Esophagus squamous epithelium (tissue), 4 donors: ENCODE measurements at regions not wholly inside any gene's neighbourhood (a gene's known extent, or its start where the extent isn't known, plus 50 kb on each side); places are given as distances from the start of the nearest gene placed in this dataset.

ENCODE experiments used
- POLR2A ChIP-seq, 4 donors: fragments of 450-650 bp; IDR thresholded peaks; one replicate each; pipeline ENCODE4 v1.6.1; 2017; ENCODE audit warnings: antibody characterized with exemption in 4 of 4, mild to moderate bottlenecking in 4 of 4, moderate library complexity in 3 of 4
- TF ChIP-seq, protein P1 (sequence below), 6 experiments: fragments of 450-650 bp in 4 of 6; fragments of 200-600 bp in 2 of 6; sonication (generic) in 2 of 6; IDR thresholded peaks; one replicate each; pipeline ENCODE4 v1.5.1; 2016 to 2019; ENCODE audit warnings: antibody characterized with exemption in 6 of 6, mild to moderate bottlenecking in 4 of 6, moderate library complexity in 4 of 6

DNA sequence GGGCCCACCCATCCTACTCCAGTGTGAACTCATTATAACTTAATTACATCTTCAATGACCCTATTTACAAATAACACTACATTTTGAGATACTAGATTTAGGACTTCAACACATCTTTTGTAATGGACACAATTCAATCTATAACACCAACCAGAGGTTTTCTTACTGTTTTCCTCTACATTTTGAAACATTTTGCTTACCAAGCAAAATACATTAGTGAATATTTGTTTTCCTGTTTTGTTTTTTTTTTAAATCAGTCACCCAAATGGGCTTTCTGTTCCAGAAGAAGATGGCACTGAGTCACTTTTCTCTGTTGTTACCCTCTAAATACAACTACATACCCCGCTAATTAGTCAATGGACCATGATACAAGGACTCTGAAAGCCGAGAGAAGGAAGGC, 69.2 kb upstream of the PRNP start:
- TF ChIP-seq POLR2A (IDR thresholded peaks at IDR 0.05) = no peak
- TF ChIP-seq, protein P1, sequence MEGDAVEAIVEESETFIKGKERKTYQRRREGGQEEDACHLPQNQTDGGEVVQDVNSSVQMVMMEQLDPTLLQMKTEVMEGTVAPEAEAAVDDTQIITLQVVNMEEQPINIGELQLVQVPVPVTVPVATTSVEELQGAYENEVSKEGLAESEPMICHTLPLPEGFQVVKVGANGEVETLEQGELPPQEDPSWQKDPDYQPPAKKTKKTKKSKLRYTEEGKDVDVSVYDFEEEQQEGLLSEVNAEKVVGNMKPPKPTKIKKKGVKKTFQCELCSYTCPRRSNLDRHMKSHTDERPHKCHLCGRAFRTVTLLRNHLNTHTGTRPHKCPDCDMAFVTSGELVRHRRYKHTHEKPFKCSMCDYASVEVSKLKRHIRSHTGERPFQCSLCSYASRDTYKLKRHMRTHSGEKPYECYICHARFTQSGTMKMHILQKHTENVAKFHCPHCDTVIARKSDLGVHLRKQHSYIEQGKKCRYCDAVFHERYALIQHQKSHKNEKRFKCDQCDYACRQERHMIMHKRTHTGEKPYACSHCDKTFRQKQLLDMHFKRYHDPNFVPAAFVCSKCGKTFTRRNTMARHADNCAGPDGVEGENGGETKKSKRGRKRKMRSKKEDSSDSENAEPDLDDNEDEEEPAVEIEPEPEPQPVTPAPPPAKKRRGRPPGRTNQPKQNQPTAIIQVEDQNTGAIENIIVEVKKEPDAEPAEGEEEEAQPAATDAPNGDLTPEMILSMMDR (IDR thresholded peaks at IDR 0.05) = no peak
